GM21381 (cell line): ENCODE measurements at regions not wholly inside any gene's neighbourhood (a gene's known extent, or its start where the extent isn't known, plus 50 kb on each side); places are given as distances from the start of the nearest gene placed in this dataset.
"Not testable (repeated sequence)": the region's sequence is repeated elsewhere in the genome, so short reads cannot be mapped to it uniquely, and the experiment has no call there.

Experiments
- ATAC-seq: cut with Tn5 transposase; IDR thresholded peaks from one replicate; pipeline ENCODE4 v1.9.1; 2021; ENCODE audit warnings: mild to moderate bottlenecking, moderate library complexity; ENCODE audit not compliant: unreplicated experiment

DNA sequence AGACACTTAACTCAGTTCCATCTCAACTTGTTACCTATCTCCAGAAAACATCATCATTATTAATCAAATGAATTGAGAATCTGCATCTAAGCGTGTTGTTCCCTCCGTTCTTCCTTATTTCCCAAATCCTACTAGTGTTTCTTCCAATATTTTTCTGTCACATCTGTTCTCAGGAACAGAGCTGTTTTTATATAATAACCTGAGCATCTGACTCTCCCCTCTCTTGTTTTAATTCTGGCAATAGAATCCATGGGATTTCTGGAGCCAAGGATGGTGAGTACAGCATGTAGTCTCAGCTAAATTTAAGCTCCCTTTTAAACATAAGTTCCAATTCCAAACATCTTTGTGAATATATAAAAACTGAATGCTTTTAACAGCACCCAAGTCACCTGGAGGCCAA, 558.3 kb downstream of the DTWD2 start:
- no peak for ATAC-seq

DNA sequence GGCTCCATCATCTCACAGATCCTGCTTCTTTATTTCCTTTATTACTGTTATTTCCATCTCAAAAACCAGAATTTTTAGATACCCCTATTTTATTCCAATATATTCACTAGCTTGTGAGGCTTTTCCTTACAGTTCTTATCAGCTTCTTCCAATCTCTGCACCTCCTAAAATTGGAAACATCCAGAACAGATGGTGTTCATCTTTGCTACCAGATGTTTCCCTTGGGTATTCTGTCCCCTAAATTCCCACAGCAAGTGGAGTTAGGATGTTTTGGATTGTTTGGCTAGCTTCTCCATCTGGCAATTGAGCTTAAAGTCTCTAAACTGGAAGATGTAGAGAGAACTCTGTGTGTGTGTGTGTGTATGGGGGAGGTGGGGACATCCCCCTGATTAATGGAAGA, 580.4 kb downstream of the DTWD2 start:
- no peak for ATAC-seq

DNA sequence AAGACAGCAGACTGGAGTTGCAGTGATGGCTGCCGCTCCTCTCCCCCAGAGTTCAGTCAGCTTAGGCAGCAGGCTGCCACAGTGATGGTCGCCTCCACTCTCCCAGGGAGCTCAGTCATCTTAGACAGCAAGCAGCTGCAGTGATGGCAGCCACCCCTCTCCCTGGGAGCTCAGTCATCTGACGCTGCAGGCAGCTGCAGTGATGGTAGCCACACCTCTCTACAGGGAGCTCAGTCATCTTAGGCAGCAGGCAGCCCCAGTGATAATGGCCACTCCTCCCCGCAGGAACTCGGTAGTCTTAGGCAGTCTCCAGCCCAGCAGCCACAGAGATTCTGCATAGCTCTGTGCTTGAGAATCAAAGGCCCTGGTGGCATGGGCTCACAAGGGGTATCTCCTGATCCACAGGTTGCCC, 582.7 kb downstream of the DTWD2 start:
- ATAC-seq = no peak

- no peak for ATAC-seq
Measured at GRCh38 chr5:118397236-118397635, 591.1 kb downstream of the DTWD2 start.

- no peak for ATAC-seq
Measured at GRCh38 chr5:118392491-118392890, 595.9 kb downstream of the DTWD2 start.

DNA sequence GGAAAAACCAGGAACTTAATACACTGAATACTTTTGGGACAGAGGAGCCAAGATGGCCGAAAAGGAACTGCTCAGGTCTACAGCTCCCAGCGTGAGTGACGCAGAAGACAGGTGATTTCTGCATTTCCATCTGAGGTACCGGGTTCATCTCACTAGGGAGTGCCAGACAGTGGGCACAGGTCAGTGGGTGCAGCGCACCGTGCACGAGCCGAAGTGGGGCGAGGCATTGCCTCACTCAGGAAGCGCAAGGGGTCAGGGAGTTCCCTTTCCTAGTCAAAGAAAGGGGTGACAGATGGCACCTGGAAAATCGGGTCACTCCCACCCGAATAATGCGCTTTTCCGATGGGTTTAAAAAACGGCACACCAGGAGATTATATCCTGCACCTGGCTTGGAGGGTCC, 605.4 kb downstream of the DTWD2 start:
- ATAC-seq = not testable (repeated sequence)

DNA sequence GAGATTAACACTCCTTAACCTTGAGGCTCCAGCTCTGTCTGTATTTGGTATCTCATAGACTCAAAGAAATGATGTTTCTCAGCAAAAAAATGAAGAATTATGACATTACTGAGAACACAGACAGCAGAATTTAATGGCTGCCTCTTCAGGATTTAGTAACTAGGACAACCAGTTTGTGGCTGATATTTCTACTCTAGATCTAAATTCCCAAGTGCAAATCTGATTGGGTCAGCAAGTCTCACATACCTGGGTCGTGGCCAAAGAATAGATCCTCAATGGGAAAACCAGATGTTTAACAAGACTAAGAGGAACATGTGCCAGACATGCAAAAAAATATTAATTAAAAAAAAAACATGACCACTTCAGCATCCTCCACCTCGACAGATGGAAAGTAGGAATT, 608.9 kb downstream of the DTWD2 start:
- no peak for ATAC-seq

GRCh38 chr5:118378959-118379358, 609.4 kb downstream of the DTWD2 start:
- ATAC-seq = no peak

DNA sequence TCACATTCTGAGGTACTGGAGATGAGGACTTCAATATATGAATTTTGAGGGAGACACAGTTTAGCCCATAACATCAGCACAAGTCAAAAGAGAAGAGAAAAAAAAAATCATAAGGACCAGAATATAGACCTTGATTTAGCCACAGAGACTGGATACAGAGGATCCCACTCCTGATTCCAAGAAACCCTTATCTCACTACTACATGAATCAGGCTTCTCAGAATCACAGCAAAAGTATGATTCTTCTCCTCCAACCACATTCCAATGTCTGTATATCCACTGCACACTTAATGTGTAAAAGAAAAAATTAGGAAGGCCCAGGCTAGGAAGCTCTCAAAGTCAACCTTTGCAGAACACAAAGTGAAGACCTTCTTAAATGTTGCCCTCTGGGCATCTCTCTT, 610.9 kb downstream of the DTWD2 start:
- no peak for ATAC-seq

DNA sequence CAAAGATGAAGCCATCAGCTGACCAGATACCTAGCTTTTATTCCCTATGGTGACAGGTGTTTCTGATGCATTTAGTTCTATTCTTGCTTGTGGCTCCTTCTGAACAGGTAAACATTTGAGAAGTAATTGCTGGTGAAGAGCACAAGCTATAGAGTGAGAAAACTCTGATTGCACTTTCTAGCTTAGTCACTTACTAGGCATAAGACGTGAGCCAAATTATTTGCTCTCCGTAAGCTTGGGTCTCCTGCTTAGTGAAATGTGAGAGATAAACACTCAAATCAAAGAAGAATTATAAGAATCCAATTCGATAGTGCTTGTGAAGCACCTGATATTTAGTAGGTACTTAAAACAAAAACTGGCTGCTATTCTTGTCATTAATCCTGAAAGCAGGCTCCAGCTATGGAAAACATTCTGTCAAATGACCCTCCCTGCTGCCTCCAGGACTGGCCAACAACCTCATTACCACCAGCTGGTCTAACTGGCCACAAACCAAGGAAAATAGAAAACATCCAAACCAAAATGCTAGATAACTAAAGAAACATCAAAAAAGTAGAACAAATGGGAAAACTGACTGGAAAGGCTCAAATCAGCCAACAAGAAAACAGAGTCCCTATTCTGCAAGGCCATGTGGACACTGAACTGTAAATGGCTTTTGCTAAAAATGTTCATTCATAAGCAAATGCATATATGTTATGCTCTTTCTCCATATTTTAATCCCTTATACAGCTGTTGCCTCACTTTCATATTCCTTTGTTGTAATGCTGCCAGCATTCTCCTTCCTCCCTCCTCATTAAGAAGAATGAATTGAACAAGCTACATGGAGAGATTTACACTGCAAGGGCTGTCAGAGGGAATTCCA, 616.1 kb downstream of the DTWD2 start:
- ATAC-seq = no peak

DNA sequence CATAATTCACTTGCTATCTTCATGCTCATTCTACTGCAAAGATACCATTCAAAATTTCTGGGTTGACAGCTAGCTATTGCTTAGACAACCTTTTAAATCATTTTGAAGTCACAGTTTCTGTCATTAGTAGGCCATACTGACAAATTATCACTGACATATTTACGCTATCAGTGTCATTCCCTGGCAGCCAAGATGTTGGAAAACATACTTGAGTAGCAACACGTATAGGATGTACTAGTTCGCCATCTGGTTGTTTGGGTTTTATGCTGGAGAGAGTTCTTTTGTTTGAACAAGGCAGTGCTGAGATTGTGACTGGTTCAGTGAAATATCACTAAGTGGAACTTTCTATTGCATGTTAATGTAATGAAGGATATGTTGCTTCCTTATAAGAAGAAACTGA, 621.9 kb downstream of the DTWD2 start:
- no peak for ATAC-seq

- no peak for ATAC-seq
Measured at GRCh38 chr5:118365718-118366117, 622.6 kb downstream of the DTWD2 start.

DNA sequence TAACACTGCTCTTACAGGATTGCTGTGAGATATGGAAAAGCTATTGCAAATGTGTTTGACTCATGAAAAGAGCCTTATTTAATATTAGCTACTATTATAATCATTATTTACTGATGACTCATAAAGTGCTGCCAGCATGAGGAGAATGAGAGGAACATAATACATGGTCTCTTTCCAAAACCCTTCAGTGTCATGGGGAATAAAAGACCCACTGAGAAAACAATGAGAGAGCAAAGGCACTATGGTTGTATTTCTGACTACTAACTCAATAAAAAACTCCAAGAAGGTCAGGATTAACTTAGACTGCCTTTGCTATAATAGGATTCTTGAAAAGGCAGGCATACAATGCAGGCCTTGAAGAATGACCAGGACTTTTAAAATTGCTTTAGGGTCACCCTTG, 633.5 kb downstream of the DTWD2 start:
- ATAC-seq = no peak

DNA sequence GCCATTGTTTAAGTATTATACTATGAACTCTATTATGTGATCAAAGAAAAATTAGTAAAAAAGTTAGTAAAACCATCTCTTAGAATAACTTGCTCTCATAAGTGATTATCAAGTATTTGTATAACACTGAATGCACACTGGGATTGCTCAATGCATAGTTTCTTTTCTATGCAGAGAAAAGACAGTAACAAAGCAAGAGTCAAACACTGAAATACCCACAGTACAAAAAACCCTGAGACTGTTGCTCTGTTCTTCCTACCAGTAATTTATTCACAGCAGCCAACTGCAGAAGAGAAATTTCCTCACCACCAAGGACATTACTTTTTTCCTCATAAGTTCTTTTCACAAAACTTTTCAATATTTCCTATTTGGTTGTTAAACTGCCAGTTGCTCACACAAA, 634.4 kb downstream of the DTWD2 start:
- no peak for ATAC-seq

GRCh38 chr5:118336468-118336867, 651.9 kb downstream of the DTWD2 start:
- no peak for ATAC-seq

GRCh38 chr5:118327389-118327788, 661.0 kb downstream of the DTWD2 start:
- ATAC-seq = no peak

- no peak for ATAC-seq
Measured at GRCh38 chr5:118326481-118327045, 661.8 kb downstream of the DTWD2 start.

GRCh38 chr5:118325931-118326330, 662.4 kb downstream of the DTWD2 start:
- no peak for ATAC-seq

GRCh38 chr5:118323723-118324122, 664.6 kb downstream of the DTWD2 start:
- ATAC-seq = not testable (repeated sequence)

GRCh38 chr5:118321081-118321480, 667.3 kb downstream of the DTWD2 start:
- no peak for ATAC-seq

DNA sequence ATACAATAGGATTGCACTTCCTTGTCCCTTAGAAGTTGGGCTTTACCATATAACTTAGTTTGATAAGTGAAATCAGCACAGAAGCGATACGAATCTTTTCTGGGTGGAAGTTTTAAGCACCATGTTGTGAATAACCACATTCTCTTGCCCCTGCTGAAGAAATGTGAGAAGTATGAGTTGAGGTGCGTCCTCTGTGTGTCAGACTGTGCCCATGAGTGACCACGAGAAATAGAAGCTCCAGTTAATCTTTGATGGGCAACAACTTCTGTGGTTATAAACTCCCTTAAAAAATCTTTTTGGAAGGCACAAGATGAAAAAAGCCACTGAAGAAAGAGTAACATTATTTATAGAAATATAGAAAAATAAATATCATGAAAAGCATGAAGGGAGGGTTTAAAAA, 668.2 kb downstream of the DTWD2 start:
- no peak for ATAC-seq

DNA sequence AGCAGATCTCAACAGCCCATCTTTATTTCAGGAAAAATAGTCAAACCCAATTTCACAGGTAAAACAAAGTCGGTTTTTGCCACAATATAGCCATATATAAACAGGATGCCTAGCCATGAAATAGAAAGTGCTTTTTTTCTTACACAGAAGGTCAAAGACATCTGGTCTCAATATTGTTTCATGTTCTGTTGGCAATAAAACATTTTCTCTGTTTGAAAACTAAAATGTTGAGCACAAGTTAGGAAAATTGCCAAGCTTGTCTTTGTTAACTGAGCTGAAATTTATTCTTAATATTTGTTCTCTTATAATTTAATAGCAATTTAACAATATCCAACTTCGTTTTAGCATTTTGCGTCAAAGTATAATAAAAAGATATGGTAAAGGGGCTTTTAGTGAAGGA, 673.4 kb downstream of the DTWD2 start:
- ATAC-seq = no peak
